ENCODE measurements at regions not wholly inside any gene's neighbourhood (a gene's known extent, or its start where the extent isn't known, plus 50 kb on each side); places are given as distances from the start of the nearest gene placed in this dataset.

GRCh38 chr10:111724121-111724520 is 459.4 kb downstream of the GPAM start:
- no peak overlapping the region for H3K4me3 Mint-ChIP-seq
- H3K4me1 Mint-ChIP-seq, result no peaks in the 10 kb centered on the region
- no peaks in the 10 kb centered on the region for H3K36me3 Mint-ChIP-seq
- no peaks in the 10 kb centered on the region for H3K9me3 Mint-ChIP-seq
- POLR2A ChIA-PET, result no interaction called here
- no peak overlapping the region for H3K27ac Mint-ChIP-seq
- ATAC-seq (ENCODE audit: low read depth) (no peak), DNase-seq (no peak)
- no peaks in the 10 kb centered on the region for H3K27me3 Mint-ChIP-seq

- no peak overlapping the region for H3K4me3 Mint-ChIP-seq
- H3K36me3 Mint-ChIP-seq, result no peaks in the 10 kb centered on the region
- H3K9me3 Mint-ChIP-seq, result no peaks in the 10 kb centered on the region
- H3K4me1 Mint-ChIP-seq, result no peaks in the 10 kb centered on the region
- no peaks in the 10 kb centered on the region for H3K27me3 Mint-ChIP-seq
- ATAC-seq (ENCODE audit: low read depth) (no peak), DNase-seq (no peak)
- POLR2A ChIA-PET, result no interaction called here
- no peak overlapping the region for H3K27ac Mint-ChIP-seq
These were observed 458.5 kb downstream of the GPAM start for GRCh38 chr10:111725050-111725449.

- Mint-ChIP-seq H3K4me1 (no peaks in the 10 kb centered on the region), H3K27ac (no peak overlapping the region), H3K9me3 (no peaks in the 10 kb centered on the region), H3K4me3 (no peak overlapping the region), H3K27me3 (no peaks in the 10 kb centered on the region), H3K36me3 (no peaks in the 10 kb centered on the region)
- no peak for DNase-seq
- ATAC-seq (ENCODE audit: low read depth), result no peak
- POLR2A ChIA-PET, result no interaction called here
These were observed 451.3 kb downstream of the GPAM start for GRCh38 chr10:111732166-111732785.

GRCh38 chr10:111739125-111739873 is 444.3 kb downstream of the GPAM start:
- Mint-ChIP-seq H3K4me3 (no peak overlapping the region), H3K36me3 (no peaks in the 10 kb centered on the region), H3K27me3 (no peaks in the 10 kb centered on the region), H3K4me1 (no peaks in the 10 kb centered on the region), H3K9me3 (no peaks in the 10 kb centered on the region), H3K27ac (no peak overlapping the region)
- POLR2A ChIA-PET, result no interaction called here
- no peak for DNase-seq
- no peak for ATAC-seq (ENCODE audit: low read depth)

GRCh38 chr10:111739874-111740139 is 443.8 kb downstream of the GPAM start:
- no peak for DNase-seq
- POLR2A ChIA-PET, result no interaction called here
- Mint-ChIP-seq H3K27ac (no peak overlapping the region), H3K4me1 (no peaks in the 10 kb centered on the region), H3K4me3 (no peak overlapping the region), H3K27me3 (no peaks in the 10 kb centered on the region), H3K36me3 (no peaks in the 10 kb centered on the region), H3K9me3 (no peaks in the 10 kb centered on the region)
- ATAC-seq (ENCODE audit: low read depth), result no peak

GRCh38 chr10:111745982-111746381 is 437.6 kb downstream of the GPAM start:
- Mint-ChIP-seq H3K27ac (no peak overlapping the region), H3K4me1 (no peaks in the 10 kb centered on the region), H3K9me3 (no peaks in the 10 kb centered on the region), H3K36me3 (no peaks in the 10 kb centered on the region), H3K27me3 (no peaks in the 10 kb centered on the region), H3K4me3 (no peak overlapping the region)
- POLR2A ChIA-PET, result no interaction called here
- no peak for ATAC-seq (ENCODE audit: low read depth)
- no peak for DNase-seq

- no peaks in the 10 kb centered on the region for H3K27me3 Mint-ChIP-seq
- no peaks in the 10 kb centered on the region for H3K9me3 Mint-ChIP-seq
- H3K4me3 Mint-ChIP-seq, result no peak overlapping the region
- ATAC-seq (ENCODE audit: low read depth) (no peak), DNase-seq (no peak)
- POLR2A ChIA-PET, result no interaction called here
- H3K36me3 Mint-ChIP-seq, result no peaks in the 10 kb centered on the region
- H3K27ac Mint-ChIP-seq, result no peak overlapping the region
- no peaks in the 10 kb centered on the region for H3K4me1 Mint-ChIP-seq
These were observed 435.8 kb downstream of the GPAM start for GRCh38 chr10:111747751-111748150.

- POLR2A ChIA-PET, result no interaction called here
- Mint-ChIP-seq H3K9me3 (no peaks in the 10 kb centered on the region), H3K27ac (no peak overlapping the region), H3K4me3 (no peak overlapping the region), H3K27me3 (no peaks in the 10 kb centered on the region), H3K36me3 (no peaks in the 10 kb centered on the region), H3K4me1 (no peaks in the 10 kb centered on the region)
- no peak for ATAC-seq (ENCODE audit: low read depth)
- no peak for DNase-seq
These were observed 435.4 kb downstream of the GPAM start for GRCh38 chr10:111748184-111748583.

- Mint-ChIP-seq H3K36me3 (no peaks in the 10 kb centered on the region), H3K4me3 (no peak overlapping the region), H3K27ac (no peak overlapping the region), H3K9me3 (no peaks in the 10 kb centered on the region), H3K27me3 (no peaks in the 10 kb centered on the region), H3K4me1 (no peaks in the 10 kb centered on the region)
- DNase-seq (no peak), ATAC-seq (ENCODE audit: low read depth) (no peak)
- POLR2A ChIA-PET, result no interaction called here
These were observed 433.3 kb downstream of the GPAM start for GRCh38 chr10:111750165-111750849.

- no peaks in the 10 kb centered on the region for H3K36me3 Mint-ChIP-seq
- POLR2A ChIA-PET, result no interaction called here
- H3K4me1 Mint-ChIP-seq, result no peaks in the 10 kb centered on the region
- no peaks in the 10 kb centered on the region for H3K27me3 Mint-ChIP-seq
- no peak for DNase-seq
- no peak overlapping the region for H3K27ac Mint-ChIP-seq
- H3K9me3 Mint-ChIP-seq, result no peaks in the 10 kb centered on the region
- H3K4me3 Mint-ChIP-seq, result no peak overlapping the region
- no peak for ATAC-seq (ENCODE audit: low read depth)
These were observed 427.1 kb downstream of the GPAM start for GRCh38 chr10:111756217-111757061.

- no peak for ATAC-seq (ENCODE audit: low read depth)
- no peaks in the 10 kb centered on the region for H3K36me3 Mint-ChIP-seq
These were observed 425.0 kb downstream of the GPAM start for GRCh38 chr10:111758593-111758992.

GRCh38 chr10:111762114-111762513 is 421.5 kb downstream of the GPAM start:
- H3K36me3 Mint-ChIP-seq, result no peaks in the 10 kb centered on the region
- no peak overlapping the region for H3K4me3 Mint-ChIP-seq
- DNase-seq (no peak), ATAC-seq (ENCODE audit: low read depth) (no peak)
- POLR2A ChIA-PET, result no interaction called here
- no peaks in the 10 kb centered on the region for H3K9me3 Mint-ChIP-seq
- H3K27ac Mint-ChIP-seq, result no peak overlapping the region
- H3K27me3 Mint-ChIP-seq, result peaks cover 2% of the 10 kb centered on the region
- H3K4me1 Mint-ChIP-seq, result no peaks in the 10 kb centered on the region

More at GRCh38 chr10:111758593-111758992, 425.0 kb downstream of the GPAM start:
- H3K4me1 Mint-ChIP-seq, result no peaks in the 10 kb centered on the region
- no peak overlapping the region for H3K4me3 Mint-ChIP-seq
- POLR2A ChIA-PET, result no interaction called here
- H3K9me3 Mint-ChIP-seq, result no peaks in the 10 kb centered on the region
- H3K27me3 Mint-ChIP-seq, result no peaks in the 10 kb centered on the region
- DNase-seq, result no peak
- H3K27ac Mint-ChIP-seq, result no peak overlapping the region

- Mint-ChIP-seq H3K27me3 (peaks cover 2% of the 10 kb centered on the region), H3K27ac (no peak overlapping the region), H3K36me3 (no peaks in the 10 kb centered on the region), H3K4me1 (no peaks in the 10 kb centered on the region), H3K4me3 (no peak overlapping the region), H3K9me3 (no peaks in the 10 kb centered on the region)
- ATAC-seq (ENCODE audit: low read depth) (no peak), DNase-seq (no peak)
- POLR2A ChIA-PET, result no interaction called here
These were observed 418.3 kb downstream of the GPAM start for GRCh38 chr10:111765216-111765615.

- no peak overlapping the region for H3K27ac Mint-ChIP-seq
- no peaks in the 10 kb centered on the region for H3K9me3 Mint-ChIP-seq
- peaks cover 2% of the 10 kb centered on the region for H3K27me3 Mint-ChIP-seq
- H3K36me3 Mint-ChIP-seq, result no peaks in the 10 kb centered on the region
- ATAC-seq (ENCODE audit: low read depth), result no peak
- no peaks in the 10 kb centered on the region for H3K4me1 Mint-ChIP-seq
- POLR2A ChIA-PET, result no interaction called here
- DNase-seq, result no peak
- no peak overlapping the region for H3K4me3 Mint-ChIP-seq
These were observed 417.1 kb downstream of the GPAM start for GRCh38 chr10:111766464-111766863.
